SHP77 (cell line): ENCODE measurements at regions not wholly inside any gene's neighbourhood (a gene's known extent, or its start where the extent isn't known, plus 50 kb on each side); places are given as distances from the start of the nearest gene placed in this dataset.
A peak's percentile ranks its signal among the peaks of the same experiment; 100 is the strongest.
"Not testable (repeated sequence)": the region's sequence is repeated elsewhere in the genome, so short reads cannot be mapped to it uniquely, and the experiment has no call there.

Experiments
- DNase-seq, 2 experiments: peaks; one replicate each; lab custom pipeline; 2025; lab: John Stamatoyannopoulos, UW

DNA sequence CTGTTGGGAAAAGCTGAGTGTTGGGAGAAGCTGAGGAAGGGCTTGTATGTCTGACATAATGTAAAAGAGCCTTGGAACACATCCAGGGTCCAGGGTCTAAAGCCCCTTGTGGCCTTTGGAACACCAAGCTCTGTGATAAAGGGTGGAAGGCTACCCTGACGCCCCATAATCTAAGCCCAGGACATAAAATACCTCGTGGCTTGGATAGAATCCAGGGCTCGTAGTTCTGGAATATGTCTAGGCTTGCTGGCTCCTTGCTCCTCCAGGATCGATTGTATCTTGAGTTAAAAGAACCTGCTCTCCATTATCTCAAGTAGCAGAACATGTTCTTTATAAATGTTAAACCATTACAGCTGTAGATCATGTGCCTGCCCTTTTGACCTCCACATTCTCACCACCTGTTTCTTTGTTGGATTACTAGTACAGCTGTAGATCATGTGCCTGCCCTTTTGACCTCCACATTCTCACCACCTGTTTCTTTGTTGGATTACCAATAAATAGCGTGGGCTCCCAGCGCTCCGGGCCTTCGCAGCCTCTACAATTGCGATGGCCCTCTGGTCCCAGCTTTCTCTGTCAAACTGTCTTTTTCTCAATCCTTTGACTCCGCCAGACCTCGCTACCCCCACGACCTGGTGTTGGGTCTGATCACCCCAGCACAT, 246.9 kb upstream of the KCNH7 start:
- not testable (repeated sequence) for DNase-seq

DNA sequence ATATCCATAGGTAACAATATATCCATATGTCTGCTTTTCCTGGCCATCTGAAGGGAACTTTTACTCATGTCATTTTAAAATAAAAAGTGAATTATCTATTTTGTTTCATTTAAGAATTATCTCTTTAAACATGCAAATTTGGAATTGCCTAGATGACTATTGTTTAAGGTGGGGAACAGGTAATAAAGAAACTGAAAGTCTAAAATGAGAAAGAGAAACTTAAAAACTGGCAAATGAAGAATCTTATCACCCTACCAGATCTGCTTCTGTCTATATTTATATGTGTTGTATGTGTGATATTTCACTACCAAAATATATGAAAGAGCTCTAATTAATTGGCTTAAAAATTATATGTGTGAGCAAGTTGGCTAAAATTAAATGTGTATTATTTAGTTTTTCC, 243.2 kb upstream of the KCNH7 start:
- no peak for DNase-seq

DNA sequence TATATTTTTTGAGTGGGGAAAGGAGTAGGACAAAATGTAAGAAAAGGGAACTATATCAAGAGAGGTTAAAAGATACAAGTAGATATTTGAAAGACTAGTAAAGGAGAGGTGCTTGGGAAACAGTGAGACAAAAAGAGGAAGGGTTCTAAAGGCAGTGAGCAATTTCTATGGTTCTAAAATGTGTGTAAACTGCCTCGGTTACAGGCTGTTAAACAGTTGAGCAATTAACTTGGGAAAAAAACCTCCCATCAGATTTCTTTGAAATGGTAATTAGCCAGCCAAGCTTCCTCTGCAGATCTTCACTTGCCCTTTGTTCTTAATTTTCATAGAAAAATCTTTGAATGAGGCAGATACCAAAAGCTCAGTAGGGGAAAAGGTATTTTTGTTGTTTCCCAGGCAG, 238.7 kb upstream of the KCNH7 start:
- no peak for DNase-seq

DNA sequence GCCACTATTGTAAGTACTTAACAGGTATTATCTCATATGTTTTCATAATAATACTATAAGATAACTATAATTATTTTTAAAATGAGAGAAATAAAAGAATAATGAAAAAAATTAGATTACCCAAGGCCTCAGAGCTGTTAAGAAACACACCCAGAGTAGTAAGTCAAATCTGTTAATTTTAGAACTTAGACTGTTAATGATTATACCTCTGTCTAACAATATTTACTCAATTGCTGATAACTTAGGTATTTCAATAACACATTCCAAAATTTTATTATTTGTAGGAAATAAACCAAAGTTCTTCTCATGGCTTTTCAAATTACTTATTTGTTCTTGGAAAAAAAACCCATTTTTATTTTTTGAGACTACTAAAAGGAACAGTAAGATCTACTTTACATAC, 227.5 kb upstream of the KCNH7 start:
- no peak for DNase-seq

DNA sequence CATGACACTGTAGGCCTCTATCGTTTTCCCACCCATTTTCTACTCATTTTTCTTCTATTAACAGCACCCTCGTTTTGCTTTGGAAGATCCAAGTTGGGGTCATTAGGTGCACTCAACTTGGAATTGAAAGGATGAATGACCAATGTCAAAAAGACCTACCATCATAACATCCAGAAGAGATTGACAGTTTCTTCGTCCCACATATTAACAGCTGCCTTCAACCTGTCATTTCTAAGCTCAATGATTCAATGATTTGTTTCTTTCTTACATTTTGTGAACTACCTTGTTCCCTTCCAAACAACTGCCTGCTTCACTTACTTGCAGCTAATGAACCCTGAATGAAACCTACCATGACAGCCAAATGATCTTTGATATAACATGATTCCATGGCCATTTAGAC, 224.0 kb upstream of the KCNH7 start:
- no peak for DNase-seq

DNA sequence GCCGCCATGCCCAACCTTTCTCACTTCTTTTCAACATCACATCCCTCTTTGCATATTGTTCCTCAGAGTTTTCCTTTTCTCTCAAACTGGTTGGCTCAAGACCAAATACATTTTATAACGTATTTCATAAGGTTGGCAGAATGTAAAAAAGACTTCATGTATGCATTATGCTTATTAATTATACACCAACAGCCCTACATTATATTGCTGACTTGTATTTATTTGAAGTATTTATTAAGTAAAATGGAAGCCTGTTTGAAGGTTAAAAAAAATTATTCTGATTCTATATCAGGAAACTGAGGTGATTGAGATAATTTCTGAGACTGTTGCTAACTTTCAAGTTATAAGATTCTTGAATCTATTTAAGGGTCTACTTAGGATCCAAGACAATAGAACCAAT, 208.0 kb upstream of the KCNH7 start:
- DNase-seq, result no peak

DNA sequence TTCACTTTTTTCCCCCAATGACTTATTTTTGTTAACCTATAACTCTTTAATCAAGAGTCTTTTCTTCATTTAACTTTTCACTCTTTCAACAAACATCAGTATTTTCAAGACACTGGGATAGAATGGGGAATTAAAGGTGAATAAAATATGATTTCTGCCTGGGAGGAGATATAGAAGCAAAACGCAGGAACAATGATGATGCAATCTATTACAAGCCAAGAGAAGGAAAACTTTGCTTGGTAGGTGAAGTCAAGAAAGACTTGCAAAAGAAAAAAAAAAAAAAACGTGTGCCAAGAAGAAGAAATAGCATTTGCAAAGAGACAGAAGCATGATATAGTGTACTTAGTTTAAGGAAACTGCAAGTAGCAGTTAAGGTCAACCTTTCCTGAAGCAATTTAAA, 207.3 kb upstream of the KCNH7 start:
- DNase-seq, result no peak

DNA sequence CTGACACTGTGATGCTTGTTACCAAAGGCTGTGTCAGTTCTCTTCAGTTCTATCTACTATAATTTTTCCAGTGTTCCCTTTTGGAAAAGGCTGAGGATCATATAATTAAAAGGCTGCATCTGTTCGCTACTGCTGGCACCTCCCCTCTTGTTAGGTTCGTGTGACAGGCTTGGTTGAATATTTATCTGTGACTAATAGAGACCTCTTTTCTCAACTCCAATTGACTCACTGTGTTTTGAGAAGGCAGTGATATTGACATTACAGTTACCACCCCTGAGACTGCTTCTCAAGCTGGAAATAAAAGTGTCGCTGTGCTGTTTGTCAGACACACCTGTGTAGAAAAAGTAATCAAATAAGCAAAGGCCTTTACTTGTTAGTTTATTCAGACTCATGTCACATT, 205.5 kb upstream of the KCNH7 start:
- peak in 1 of 2 experiments; percentile 7 for DNase-seq

DNA sequence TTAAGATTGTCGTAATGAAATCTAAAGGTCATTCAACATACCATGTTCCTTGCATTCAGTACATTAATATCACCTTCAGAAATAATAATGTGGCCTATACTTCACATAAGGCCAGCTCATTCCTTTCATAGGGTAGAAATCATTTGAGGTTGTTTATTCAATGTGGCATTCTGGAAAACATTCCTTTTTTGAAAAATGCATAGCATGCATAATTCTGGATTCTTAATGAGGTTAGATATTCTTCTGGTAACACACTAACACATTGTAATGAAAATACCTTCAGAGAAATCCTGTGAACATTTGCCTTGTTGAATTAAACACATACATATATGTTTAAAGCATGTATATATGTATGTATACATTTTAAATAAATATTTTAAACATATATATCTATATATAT, 204.6 kb upstream of the KCNH7 start:
- no peak for DNase-seq

DNA sequence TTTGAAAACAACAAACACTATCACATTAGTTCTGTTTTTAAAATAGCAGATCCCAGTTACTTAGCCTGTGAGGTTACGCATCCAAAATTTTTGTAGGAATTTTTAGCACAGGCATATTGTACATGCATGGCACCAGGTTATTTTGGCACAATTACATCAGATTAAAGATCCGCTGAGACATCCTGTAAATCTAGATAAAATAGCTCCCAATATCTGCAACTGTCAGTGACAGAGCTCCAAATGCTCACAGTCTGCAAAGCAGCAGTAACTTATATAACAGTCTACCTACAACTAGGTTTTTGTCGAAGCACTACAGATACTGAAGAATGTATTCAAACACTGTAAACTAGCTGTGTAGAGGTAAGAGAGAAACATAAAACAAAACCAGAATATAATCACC, 200.7 kb upstream of the KCNH7 start:
- no peak for DNase-seq

DNA sequence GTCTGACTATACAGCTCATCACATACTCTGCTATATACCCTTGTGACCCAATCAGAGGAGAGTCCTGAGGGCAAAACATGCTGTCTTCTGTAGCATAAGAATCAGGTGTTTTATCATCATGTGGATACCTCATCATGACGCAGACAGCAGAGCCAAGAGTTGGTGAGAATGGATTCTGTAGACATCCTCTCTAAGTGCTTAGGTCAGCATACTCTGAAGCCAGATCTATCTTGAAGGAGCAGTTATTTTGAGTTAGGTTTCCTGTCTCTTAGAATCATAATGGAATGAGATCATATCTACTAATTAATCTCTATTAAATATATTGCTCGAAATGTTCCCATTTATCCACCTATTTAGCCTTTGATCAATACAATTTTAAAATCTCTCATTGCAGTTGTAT, 190.2 kb upstream of the KCNH7 start:
- DNase-seq, result no peak

DNA sequence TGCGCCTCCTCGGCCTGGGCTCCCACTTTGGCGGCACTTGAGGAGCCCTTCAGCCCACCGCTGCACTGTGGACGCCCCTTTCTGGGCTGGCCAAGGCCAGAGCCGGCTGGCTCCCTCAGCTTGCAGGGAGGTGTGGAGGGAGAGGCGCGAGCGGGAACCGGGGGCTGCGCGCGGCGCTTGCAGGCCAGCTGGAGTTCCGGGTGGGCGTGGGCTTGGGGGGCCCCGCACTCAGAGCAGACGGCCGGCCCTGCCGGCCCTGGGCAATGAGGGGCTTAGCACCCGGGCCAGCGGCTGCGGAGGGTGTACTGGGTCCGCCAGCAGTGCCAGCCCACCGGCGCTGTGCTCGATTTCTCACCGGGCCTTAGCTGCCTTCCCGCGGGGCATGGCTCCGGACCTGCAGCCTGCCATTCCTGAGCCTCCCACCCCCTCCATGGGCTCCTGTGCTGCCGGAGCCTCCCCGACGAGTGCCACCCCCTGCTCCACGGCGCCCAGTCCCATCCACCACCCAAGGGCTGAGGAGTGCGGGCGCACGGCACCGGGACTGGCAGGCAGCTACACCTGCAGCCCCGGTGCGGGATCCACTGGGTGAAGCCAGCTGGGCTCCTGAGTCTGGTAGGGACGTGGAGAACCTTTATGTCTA, 187.7 kb upstream of the KCNH7 start:
- not testable (repeated sequence) for DNase-seq

DNA sequence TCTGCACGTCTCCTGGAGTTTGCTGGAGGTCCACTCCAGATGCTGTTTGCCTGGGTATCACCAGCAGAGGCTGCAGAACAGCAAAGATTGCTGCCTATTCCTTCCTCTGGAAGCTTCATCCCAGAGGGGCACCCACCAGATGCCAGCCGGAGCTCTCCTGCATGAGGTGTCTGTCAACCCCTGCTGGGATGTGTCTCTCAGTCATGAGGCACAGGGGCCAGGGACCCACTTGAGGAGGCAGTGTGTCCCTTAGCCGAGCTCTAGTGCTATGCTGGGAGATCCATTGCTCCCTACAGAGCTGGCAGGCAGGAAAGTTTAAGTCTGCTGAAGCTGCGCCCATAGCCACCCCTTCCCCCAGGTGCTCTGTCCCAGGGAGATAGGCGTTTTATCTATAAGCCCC, 178.3 kb upstream of the KCNH7 start:
- DNase-seq, result not testable (repeated sequence)

DNA sequence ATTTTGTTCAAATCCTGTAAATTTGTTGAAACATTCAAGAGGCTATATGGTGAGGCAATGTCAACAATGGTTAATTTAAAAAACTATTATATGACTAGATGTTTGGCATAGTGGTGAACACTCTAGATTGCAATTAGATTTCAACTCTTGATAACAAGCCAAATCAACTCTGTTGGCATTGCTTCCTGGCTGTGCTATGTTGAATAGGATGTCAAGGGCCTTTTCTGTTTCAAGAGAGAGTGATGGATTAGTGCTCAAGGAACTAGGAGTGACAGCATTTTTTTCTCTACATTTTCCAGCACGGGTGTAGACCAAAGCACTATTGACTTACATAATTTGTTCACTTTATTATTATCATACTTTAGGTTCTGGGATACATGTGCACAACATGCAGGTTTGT, 172.4 kb upstream of the KCNH7 start:
- peak in 1 of 2 experiments; percentile 12 for DNase-seq

DNA sequence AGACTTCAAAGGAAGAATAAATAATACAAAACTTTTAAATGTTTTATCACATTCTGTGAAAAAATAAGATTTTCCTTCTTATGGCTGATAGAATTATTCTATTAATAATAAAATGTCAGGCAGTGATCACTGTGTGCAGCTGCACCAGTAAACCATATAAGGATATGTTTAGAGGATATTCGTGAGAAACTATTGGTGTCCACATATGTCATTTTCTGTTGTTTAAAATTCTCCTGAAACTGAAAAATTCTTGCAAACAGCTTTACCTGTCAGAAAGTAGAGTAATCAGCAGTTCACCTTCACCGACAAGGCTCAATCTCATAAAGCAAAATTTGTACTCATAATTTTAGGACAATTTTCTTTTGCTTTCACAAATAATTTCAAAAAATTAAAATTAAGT, 170.1 kb upstream of the KCNH7 start:
- no peak for DNase-seq

DNA sequence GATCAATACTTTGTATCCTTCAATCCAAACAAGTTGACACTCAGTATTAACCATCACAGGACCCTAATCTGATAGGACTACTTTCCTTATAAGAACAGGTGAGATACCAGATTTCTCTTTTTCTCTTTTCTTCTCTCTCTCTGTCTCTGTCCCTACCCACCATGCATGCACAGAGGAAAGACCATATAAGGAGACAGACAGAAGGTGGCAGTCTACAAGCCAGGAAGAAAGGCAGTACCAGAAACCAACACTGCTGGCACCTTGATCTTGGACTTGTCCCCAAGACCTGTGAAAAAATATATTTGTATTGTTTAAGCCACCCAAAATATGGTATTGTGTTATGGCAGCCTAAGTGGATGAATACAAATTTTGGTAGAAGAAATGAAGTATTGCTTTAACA, 156.2 kb upstream of the KCNH7 start:
- DNase-seq, result no peak

DNA sequence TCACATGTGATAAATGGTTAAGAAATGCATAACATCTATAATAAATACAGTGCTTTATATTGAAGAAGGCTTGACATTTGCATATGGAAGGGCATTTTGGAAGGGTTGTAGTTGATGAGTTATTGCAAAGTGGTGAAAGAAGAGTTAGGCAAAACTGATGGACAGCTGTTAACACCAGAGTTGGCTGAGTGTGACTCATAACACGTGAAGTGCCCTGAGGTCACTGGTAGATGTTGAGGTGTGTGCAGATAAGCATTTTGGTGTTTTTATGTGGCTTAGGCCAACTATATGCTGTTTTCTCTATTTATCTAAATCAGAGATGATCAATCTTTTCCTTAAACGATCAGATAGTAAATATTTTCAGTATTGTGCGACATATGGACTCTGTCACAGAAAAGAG, 154.3 kb upstream of the KCNH7 start:
- DNase-seq, result no peak

DNA sequence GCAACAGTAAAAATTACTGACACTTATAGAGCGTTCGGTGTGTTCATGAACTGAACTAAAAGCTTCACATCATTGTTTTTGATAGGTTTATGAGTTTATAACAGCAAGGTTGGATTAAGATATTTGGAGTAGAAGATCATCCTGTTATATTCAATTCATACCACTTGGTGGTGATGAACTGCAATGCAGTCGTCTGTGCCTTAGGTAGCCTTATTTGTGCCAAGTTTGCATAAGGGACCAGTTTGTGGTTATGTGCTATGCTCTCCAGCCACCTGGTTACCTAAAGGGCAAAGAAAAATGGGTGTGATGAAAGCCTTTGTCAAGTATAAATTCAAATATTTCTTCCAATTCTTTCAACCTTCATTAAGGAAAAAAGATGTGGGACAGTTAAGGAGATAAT, 150.9 kb upstream of the KCNH7 start:
- peak; percentile 17 to 24 for DNase-seq

DNA sequence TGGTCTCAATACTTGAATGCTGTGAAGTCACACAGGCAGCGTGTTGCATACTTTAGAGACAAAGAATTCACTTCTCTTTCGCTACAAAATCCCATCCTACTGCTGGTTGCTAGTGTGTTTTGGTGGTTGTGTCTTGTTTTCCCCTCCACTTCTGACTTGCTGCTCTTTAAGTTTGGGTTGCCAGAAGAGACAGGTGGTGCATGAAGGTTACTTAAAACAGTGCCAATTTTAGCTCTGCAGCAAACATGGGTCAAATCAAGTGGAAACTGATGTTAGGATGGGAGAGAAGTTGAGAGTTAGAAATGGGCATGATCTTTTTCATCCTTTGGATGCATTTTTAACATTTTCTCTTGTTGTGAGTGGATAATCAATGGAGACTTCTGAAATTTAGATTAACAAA, 136.2 kb upstream of the KCNH7 start:
- no peak for DNase-seq

DNA sequence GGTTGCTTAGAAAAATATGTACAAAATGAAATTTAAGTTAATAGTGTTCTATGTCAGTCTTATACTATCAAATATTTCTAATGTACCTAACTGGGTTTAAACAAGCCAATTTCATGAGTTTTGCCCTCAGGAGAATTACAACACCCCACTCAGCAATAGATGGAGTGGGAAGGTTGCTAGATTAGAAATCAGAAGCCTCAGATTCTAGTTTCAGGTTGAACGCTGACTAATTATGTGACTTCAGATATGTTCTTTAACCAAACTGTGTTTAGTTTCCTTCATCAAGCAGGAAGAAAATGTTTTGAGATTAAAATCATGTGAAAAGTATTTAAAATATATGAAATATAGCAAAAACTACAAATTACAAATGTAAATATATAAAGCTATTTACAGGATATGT, 133.8 kb upstream of the KCNH7 start:
- DNase-seq, result no peak

DNA sequence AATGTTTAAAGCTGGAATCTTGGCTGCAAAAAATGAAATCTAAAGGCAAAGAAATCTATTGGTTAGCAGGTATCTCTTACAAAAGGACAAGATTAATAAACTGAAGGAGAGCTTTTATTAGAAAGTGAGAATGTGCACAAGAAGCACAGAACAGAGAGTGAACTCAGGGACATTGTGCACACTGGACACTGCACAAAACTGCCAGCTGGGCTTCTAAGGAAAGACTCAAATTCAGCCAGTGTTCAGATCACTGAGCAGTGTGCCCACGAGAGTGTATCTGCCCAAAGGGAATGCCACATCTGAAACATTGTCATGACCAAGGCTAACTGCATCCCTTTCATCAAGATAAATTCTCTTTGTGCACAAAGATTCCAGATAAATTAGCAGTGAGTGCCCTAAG, 129.7 kb upstream of the KCNH7 start:
- DNase-seq, result no peak

DNA sequence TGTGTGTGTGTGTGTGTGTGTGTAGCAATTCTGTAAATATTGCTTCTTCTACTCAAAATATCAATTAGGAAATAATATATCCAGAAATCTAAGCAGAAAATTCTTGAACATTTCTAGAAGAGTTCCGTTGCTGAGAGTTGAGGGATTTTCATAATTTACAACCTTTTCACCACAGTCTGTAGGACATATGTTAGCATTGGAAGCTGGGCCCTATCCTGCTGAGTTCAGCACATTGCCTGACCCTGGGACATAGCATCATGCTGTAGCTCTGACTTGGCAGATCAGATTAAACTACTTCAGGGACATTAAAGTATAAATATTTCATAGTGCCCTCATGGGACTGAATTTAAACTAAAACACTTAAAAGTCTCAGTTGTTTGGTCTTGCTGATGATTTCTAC, 129.2 kb upstream of the KCNH7 start:
- DNase-seq, result no peak

DNA sequence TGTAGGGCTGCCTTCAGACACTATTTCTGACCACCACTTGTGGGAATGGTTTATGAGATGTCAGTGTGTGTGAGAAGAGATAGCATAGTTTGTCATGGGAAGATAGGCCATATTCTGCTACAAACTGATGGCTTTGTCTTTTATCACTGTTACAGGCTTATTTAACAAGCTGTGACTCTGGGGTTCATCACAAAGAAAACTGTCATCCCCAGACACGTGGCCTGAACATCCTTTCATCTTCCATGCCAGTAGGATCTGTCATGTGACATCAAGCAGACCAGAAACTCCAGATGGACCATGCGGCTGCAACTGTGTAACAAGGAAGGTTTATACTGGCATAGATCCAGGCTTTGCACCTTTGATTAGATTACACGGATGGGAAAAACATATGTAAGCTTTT, 128.6 kb upstream of the KCNH7 start:
- peak in 1 of 2 experiments; percentile 50 for DNase-seq

DNA sequence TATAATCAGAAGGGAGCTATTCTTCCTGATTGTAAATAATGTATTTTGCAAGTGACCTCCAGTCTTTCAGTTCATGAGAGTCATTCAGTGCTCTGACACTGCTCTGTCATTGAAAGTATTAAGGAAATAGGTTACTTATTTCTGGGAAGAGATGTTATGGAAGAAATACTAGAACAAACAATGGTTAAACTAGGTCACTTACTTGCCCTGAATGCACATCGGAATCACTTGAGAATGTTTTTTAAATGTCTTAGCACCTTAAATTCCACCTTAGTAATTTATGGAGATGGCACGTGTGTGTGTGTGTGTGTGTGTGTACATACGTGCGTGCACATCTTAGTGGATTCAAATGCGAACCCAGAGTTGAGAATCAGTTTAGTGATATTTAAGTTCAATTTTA, 126.6 kb upstream of the KCNH7 start:
- DNase-seq, result no peak
